Fibroblast of skin of abdomen (primary cell): ENCODE measurements at regions not wholly inside any gene's neighbourhood (a gene's known extent, or its start where the extent isn't known, plus 50 kb on each side); places are given as distances from the start of the nearest gene placed in this dataset.
"Not testable (repeated sequence)": the region's sequence is repeated elsewhere in the genome, so short reads cannot be mapped to it uniquely, and the experiment has no call there.

Experiments used
- DNase-seq: peaks from one replicate; pipeline ENCODE4 v3.0.0-alpha.2; 2013

DNA sequence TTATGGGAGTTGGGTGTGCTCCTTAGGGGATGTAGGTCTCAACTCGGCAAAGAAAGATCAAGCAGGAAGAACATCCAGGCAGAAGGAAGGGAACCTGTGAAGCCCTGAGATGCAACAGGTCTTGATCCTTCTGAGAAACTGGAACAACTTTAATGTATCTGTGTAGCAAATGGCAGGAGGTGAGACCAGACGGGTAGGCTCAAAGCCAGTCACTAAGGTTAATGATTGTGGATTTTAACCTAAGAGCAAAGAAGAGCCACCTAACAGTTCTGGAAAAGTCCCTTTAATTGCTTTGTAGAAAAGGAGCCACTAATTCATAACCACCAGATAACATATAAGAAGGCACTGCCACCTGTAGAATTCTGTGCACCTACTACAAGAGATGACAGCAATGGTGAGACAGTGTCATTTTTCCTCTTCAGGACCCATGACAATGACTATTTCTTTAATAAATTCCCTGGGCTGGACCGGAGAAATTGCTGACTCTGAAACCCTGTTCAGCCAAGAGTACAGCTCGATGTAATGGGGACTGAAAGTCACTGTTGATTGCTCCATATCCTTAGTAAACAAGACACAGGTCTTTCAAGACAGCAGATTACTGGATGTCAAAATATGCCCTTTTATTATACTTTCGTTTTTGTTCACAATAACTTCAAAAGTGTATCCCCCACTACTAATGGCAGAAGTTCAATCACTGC is 326.2 kb downstream of the CBLN4 start:
- no peak for DNase-seq

DNA sequence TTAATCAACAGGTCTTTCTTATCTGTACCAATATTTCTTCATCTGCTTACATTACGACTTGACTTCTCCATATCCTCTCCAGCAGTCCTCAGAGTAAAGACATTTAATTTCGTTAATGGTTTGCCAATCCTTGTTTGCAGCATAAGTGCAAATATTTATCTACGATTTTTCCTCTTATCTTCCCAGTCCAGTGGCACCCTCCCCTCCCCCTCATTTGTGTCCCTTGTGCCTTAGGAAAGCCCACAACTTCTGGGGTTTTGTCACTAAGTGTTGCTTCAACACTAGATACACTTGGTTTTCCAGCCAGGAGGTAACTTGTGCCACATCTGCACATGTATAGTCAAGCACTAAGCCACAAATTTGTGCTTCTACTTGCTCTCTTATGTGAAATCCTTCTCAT is 327.2 kb downstream of the CBLN4 start:
- no peak for DNase-seq

DNA sequence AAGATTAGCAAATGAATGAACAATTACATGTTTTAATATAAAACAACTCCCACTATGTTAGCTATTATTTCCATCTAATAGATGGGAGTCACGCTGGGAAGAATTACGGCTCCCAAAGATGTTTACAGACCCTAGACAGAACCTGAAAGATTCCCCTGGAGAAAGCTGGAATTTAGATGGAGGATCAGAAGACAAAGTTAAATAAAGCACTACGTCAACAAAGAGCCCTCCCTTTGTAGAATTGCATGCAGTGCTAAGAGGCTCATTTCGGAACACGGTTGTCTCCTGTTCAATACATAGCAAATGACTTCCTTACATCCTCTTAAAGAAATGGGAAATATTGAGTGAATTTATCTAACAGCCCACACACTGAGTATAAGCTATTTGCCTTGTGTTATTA is 328.3 kb downstream of the CBLN4 start:
- no peak for DNase-seq

DNA sequence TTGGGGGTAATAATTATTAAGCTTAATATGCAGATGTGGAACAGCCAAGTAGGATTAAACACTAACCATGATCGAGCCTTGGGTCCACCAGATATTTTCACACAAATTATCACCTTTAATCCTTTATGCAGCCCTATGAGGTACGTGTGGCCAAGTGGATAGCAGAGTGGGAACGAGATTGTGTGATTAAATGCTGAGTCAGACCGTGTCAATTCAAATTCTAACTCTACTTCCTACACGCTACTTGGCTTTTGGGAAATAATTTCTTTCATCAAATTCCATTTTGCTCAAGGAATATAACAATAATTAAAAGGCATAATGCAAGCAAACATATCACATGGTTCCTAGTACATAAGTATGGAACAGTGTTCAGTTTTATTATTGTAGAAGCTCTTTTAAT is 329.2 kb downstream of the CBLN4 start:
- no peak for DNase-seq

DNA sequence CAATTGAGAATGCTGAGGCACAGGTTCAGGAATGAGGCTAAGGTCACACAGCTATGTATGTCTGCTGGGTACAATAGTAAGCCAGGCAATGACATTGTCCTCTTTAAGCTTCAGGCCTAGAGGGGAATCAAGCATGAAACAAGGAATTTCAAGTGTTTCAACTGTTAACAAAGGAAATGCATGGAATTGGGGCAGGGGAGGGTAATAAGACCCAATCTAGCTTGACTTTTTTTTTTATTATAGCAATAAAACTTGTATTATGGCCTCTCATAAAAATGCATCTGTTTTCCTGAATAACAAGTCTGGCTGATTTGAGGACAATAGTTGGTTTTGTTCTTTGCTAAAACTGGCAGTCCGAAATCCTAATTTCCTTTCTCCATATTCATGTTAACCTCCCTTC is 336.7 kb downstream of the CBLN4 start:
- DNase-seq: no peak

DNA sequence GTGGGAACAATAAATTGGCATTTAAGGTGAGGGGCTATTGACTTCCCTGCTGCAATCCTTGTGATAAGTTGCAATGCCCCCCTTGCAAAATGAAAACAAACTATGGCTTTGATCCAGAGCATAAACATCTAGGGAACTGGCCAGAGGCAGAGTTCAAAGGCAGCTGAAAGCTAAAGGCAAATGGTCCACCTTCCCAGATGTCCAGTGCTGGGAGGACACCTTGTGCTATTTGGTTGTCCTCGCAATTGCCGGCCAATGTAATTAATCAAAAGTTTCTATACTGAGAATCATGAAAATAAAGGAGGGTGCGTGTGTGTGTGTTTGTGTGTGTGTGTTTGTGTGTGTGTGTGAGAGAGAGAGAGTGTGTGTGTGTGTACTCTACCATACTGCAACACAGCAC is 337.4 kb downstream of the CBLN4 start:
- no peak for DNase-seq

DNA sequence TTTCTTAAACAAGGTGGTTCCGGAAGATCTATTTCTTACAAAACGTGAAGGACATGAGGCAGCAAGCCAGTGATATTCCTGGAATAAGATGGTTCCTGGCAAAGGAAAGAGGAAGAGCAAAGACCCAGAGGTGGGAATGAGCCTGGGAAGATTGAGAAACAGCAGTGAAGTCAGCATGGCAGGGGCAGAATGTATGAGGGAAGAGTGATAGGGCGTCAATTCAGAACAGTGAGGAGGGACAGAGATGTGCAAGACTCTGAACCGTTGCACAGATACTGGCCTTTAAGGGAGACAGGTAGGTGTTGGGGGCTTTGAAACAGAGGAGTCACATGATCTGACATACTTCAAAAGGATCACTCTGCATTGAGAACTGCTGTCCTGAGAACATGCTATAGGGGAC is 338.3 kb downstream of the CBLN4 start:
- DNase-seq: no peak

DNA sequence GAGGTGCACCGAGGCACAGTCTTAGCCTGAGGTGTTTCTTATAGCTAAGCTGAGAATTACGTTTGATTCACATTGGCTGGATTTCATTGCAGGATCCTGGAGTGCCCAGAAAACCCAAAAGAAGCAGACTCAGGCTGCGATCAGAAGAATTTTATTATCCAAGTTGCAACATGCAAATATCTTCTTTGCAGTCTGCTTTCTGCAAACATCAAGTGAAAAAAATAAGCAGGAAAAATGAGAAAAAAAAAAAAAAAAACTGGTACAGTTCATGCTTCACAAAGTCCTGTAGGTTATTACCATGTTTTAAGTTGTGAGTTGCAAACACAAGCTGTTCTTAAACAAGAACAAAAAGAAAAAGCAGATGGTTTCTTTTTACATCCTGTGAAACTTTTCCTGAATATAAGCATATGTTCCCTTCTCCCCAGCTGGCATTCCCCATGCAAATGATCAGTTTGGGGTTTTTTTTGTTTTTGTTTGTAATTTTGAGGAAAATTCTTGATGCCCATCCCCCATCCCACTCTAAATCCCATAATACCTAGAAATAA is 349.0 kb downstream of the CBLN4 start:
- no peak for DNase-seq

DNA sequence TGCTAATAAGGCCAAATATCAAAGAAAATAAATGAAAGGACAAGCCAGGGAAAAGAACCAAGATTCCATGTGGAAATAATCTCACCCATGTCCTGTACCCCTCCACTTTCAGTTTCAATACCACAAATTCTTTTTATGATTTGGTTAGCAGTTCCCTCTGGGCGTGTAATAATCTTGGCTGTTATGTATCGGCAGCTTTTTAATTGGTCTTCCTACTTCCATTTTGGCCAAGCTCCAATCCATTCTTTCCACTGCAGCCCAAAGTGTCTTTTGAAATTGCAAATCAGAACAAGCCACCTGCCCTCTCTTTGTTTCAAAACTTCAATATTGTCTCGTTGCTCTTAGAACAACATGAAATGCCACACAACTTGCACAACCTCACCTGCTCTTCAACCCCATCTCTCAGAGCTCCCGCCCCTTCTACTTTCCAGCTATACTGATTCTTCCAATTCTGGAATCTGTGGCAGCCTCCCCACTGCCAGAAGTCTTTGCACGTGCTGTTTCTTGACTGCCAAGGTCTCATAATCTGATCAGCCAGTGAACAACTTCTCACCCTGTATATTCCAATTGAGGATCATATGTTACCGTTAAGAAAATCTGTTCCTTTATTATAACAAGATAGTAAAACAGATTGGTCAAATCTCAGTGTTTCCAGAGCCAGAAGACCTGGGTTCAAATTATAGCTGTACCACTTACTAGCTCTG is 354.5 kb downstream of the CBLN4 start:
- DNase-seq: no peak

DNA sequence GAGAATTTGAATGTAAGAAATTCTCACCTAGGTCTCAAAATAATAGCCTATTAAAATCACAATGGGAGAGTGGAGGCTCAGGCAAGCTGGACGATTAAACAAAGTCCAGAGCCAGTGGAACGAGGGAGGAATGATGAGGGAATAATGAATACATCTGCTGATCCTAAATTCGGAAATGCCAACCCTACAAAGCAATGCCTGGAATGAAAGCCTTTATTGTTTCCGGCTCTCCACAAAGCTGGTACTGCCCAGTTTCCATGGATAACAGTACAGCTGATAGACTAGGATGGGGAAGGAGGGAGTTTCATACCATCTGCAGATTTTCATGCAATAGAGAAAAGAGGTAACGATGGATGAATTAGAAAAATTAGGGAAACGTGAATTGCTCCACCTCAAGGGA is 356.1 kb downstream of the CBLN4 start:
- DNase-seq: no peak

DNA sequence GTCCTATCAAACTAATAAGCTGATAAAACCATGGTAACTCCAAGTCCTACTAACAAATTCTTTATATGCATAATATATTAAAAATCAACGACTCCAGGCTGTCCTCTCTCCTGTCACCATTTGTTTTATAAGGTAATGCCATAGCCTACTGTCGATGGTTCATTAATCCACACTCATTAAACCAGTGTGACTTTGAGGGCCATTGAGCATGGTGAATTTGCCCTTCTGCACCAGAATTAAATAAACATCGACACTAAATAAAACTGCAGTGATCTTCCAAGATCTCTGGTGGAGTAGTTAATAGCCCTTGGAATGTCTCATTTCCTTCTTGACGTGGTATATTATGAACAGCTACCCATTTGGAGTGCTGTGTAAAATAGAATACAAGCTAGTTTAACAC is 358.5 kb downstream of the CBLN4 start:
- DNase-seq: no peak

DNA sequence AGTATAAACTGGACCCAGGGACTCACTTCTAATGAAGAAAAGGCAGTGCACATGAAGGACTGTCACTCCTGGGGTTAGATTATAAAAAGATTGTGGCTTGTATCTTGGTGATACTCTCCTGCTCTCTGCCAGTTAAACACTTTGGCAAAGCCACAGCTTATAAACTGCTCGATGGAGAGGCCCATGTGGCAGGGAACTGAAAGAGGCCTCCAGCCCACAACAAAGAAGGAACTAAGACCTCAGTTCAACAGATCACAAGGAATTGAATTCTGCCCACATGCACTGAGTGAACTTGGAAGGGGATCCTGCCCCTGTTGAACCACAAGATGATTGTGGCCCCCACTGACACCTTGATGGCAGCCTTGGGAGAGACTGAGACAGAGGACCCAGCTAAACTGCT is 363.8 kb downstream of the CBLN4 start:
- DNase-seq: no peak

DNA sequence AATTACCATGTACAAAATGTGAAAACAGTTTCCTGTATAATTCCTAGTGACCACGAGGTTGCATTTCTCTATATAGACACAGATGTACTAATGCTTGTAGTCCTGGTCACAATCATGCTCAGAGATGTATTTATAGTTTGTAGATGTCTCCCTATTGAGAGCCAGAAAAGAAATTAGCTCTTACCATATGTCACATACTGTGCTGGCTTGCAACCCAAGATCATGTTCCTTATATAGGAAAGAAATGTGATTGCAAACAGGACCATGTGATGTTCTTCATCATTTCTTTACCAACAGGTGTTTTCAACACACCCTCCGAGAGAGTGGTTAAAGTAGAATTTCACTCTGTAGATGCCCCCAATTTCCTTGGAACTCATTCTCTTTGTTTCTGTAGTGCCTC is 369.4 kb downstream of the CBLN4 start:
- no peak for DNase-seq

DNA sequence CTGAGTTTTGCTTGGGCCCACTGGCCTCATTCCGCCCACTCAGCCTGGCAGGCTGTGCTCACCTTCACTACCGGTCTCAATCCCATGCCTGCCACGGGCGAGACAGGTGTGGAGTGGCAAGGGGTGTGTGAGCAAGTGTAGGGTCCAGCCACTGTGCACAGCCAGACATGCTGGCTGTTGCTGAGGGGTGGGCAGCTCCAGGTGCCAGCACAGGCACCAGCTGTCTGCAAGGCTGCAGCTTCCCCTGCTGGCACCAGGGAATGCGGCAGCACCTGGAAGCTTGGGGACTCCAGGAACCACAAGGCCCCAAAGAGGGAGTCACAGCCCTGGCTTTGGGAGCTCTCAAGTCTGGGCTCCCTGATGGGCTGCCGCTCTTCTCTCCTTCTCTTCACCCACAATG is 372.7 kb downstream of the CBLN4 start:
- no peak for DNase-seq

DNA sequence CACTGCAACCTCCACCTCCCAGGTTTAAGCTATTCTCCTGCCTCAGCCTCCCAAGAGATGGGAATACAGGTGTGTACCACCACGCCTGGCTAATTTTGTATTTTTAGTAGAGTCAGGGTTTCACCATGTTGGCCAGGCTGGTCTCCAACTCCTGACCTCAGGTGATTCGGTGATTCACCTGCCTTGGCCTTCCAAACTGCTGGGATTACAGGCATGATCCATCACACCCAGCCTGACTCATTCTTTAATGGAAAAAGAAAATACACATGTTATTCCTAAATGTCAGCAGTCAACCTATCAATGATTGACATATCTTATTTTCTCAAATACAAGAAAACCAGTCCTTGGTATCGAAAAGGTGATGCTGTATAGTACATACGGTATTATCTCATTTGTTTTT is 376.2 kb downstream of the CBLN4 start:
- DNase-seq: not testable (repeated sequence)

DNA sequence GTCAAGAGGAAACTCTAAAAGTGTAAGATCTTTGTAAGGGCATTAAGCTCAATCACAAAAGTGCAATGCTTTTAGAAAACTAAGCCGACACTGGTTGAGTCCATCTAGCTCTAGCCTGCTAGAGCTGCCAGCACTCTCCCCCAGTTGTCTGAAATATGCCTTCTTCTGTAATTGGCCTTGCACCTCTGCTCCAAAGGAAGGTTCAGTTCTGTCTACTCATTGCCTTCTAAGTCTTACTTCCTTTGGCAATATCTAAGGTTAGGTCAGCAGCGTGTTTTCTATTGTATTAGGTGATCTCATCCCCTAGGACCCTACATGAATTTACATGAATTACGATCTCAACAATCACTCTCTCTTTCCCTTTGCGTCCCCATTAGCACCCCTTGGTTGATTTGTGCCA is 378.6 kb downstream of the CBLN4 start:
- DNase-seq: no peak

DNA sequence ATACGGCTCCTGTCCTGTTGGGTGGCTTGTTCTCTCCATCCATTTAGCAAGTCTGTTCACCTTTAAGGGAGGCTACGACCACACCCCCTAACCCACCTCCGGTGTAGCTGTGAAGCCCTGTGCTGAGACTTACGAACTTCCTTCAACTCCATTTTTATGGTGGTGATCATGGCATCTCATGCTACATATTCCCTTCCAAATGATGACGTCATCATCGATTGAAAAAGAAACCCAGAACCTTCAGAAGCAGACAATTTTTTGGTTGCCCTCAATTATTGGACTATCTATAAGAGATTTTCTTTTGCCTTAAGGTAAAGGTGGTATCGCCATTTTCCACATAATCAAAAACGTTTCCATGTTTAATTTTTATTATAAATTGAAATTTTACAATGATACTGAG is 389.0 kb downstream of the CBLN4 start:
- DNase-seq: no peak

DNA sequence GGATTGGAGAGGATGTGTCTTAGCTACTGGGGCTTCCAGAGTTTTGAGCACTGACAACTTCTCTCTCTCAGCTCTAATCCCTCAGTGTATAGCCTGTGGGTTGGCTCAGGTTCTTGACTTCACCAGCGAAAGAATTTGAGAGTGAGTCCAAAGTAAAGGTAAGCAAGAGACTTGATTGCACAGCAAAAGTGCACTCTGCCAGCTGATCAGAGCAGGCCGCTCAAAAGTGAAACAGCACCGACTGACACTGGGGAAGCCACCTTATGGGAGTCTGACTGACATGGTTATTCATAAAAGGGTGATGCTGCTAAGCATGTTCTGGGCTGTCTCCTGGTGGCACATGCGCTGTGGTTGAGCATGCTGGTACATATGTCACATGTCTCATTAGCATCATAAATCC is 389.5 kb downstream of the CBLN4 start:
- DNase-seq: no peak

DNA sequence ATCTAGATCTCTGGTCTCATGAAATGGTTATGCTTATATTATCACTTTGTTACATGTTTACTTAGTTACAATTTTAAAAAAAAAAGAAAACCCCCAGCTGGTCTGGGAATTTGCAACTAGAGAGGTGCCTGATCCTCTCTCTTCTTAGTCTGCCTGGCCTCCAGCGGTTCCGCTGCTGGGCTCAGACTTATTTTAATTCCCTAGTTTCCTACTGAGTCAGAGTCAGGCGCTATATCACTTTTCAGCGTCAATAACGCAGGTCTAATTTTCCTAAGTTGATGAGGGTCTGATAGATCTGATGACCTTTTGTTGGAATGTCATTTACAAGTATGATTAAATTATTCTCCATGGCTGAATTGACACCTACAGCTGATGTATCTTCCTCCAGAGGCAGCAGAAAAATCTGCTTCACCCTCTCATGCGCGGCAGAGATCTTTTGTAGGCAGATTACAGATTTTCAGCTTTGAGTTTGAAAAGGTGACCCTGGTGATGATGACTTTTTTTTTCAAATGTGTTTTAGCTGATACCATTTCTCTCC is 391.0 kb downstream of the CBLN4 start:
- DNase-seq: no peak

DNA sequence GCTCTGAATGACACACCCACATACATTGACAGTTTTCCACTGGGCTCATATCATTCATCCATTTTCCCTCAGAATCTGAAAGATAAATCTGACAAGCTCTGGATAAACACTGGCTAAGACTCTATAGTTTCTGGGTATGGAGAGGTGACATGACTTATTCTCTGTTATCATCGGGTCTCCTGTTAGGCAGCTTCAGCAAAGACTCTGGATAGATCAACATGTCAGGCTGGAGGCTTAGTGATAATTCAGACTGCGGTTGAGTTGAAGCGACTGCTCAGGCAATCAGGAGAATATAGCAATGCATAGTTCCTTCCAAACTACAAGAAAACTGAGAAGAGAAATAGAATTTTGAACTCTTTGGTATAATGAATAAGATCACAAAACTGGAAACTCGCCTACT is 394.6 kb downstream of the CBLN4 start:
- DNase-seq: no peak

DNA sequence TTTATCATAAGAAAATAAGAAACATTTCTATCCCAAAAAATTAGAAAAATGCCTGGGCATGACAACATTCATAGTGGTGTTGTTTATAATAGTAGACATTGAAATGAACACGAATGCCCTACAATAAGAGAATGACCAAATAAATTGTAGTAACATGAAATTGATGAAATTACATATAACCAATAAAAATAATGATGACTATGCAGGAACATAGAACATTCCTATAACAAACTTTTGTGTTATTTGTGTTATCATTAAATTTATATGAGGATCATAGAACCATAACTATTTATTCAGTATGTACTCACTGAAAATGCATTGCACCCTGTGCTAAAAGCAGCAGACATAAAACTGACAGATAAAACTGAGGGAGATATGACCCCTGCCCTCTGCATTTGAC is 399.7 kb downstream of the CBLN4 start:
- DNase-seq: no peak

DNA sequence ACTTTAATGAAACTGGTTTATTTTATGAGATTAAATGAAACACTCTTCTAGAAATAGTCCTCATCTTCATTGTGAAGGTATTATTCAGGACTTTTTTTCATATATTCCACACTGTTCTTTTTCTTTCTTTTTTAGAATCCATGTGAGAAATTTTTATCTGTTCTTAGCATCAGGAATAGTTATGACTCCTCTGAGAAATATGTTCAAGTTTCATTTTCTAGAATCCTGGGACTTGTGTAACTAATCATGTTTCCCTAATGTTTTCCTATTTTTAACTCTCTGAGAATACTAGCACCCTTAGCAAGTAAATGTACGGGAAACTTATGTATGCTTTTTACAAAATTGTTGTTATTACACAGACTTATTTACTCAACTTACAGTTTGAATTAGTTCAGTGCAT is 407.8 kb downstream of the CBLN4 start:
- peak; percentile 1 for DNase-seq

DNA sequence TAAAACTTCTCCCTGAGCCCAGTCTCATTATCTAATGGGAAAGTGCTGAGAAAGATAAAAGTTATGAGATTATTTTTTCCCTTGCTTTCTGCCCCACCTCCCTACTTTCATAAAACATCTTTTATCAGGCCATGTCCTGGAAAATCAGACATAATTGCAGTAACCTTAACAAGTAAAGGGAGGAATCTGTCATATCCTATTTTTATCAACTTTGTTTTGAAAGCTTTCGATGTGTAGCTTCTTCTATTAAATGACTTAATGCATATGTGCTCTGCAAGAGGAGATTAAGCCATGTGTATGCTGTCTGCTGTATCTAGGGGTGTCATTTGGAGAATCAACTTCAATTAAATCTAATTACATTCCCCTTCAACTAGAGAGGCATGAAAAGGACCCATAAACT is 408.9 kb downstream of the CBLN4 start:
- no peak for DNase-seq

DNA sequence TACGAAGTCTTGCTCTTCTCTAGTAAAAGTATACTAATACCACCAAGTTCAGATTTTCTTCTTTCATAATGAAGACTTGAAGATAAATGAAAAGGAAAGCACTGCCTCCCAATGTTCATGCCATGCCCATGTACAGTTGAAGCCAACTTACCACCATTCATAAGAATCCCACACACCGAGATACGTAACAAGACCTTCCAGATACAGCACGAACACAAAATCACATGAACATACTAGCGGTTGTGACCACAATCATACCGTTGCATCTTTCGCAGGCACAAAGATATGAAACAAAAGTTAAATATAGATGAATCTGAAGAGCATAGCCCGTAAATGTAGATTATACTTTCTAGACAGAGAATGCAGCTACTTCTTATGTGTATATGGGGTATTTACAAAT is 412.5 kb downstream of the CBLN4 start:
- DNase-seq: no peak
